Suprapubic skin (tissue), 4 donors: ENCODE measurements at regions not wholly inside any gene's neighbourhood (a gene's known extent, or its start where the extent isn't known, plus 50 kb on each side); places are given as distances from the start of the nearest gene placed in this dataset.

Experiments
- EP300 ChIP-seq: sonication (generic); formaldehyde crosslinking; IDR thresholded peaks from one replicate; pipeline ENCODE4 v1.6.1; 2017; ENCODE audit warnings: antibody characterized with exemption
- POLR2A ChIP-seq, 2 donors: fragments of 450-650 bp; IDR thresholded peaks; one replicate each; pipeline ENCODE4 v1.6.1; 2017; ENCODE audit warnings: antibody characterized with exemption in 2 of 2, mild to moderate bottlenecking in 2 of 2, moderate library complexity in 2 of 2
- POLR2AphosphoS5 ChIP-seq, 3 donors: sonication (generic); formaldehyde crosslinking; IDR thresholded peaks; one replicate each; pipeline ENCODE4 v1.6.1; 2017; ENCODE audit warnings: antibody characterized with exemption in 3 of 3
- TF ChIP-seq, protein P1 (sequence below), 2 donors: fragments of 200-600 bp in 1 of 2; fragments of 450-650 bp in 1 of 2; sonication (generic) in 1 of 2; IDR thresholded peaks; one replicate each; pipeline ENCODE4 v1.5.1; 2016 to 2019; ENCODE audit warnings: antibody characterized with exemption in 2 of 2, mild to moderate bottlenecking in 1 of 2, moderate library complexity in 1 of 2

DNA sequence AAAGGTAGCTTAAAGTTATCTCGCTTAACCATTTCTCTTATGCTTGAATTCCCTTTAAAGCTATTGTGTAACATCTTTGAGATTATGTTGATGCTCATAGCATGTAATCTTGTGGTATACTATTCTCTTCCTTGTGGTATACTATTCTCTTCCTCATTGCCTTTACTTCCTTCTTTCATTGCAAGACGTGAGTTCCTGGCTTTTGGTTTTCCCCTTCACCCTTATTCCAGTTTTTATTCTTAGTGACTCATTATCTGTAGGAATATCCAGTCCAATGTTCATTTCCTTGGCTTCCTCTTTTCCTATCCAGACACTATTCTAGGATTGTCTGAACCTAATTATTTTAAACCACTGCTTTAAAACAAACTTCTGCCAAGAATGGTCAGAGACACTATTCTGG lies 564.0 kb downstream of the CCER1 start:
- TF ChIP-seq, protein P1, sequence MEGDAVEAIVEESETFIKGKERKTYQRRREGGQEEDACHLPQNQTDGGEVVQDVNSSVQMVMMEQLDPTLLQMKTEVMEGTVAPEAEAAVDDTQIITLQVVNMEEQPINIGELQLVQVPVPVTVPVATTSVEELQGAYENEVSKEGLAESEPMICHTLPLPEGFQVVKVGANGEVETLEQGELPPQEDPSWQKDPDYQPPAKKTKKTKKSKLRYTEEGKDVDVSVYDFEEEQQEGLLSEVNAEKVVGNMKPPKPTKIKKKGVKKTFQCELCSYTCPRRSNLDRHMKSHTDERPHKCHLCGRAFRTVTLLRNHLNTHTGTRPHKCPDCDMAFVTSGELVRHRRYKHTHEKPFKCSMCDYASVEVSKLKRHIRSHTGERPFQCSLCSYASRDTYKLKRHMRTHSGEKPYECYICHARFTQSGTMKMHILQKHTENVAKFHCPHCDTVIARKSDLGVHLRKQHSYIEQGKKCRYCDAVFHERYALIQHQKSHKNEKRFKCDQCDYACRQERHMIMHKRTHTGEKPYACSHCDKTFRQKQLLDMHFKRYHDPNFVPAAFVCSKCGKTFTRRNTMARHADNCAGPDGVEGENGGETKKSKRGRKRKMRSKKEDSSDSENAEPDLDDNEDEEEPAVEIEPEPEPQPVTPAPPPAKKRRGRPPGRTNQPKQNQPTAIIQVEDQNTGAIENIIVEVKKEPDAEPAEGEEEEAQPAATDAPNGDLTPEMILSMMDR (IDR thresholded peaks at IDR 0.05): no peak
- TF ChIP-seq POLR2AphosphoS5 (IDR thresholded peaks at IDR 0.05) (no peak), POLR2A (IDR thresholded peaks at IDR 0.05) (no peak), EP300 (no peak)
